K562 (cell line): ENCODE measurements at regions not wholly inside any gene's neighbourhood (a gene's known extent, or its start where the extent isn't known, plus 50 kb on each side); places are given as distances from the start of the nearest gene placed in this dataset.

Experiments
- MEIS2 ChIP-seq: fragments of 450-650 bp; IDR thresholded peaks from 2 replicates; pipeline ENCODE4 v1.6.1; 2014; ENCODE audit warnings: mild to moderate bottlenecking; ENCODE audit not compliant: partially characterized antibody
- YY1 ChIP-seq, 3 experiments: IDR thresholded peaks; 2 replicates each; pipeline ENCODE4 v1.6.1; 2011; ENCODE audit warnings: low read length in 2 of 3, mild to moderate bottlenecking in 2 of 3, moderate library complexity in 2 of 3, borderline replicate concordance in 1 of 3, control low read depth in 1 of 3, low read depth in 1 of 3; ENCODE audit not compliant: insufficient read depth in 3 of 3, insufficient replicate concordance in 2 of 3, control insufficient read depth in 1 of 3, insufficient read length in 1 of 3; ENCODE audit errors: extremely low read depth in 1 of 3
- TF ChIP-seq, protein P1 (sequence below), 3 experiments: IDR thresholded peaks in 2 of 3; conservative IDR thresholded peaks in 1 of 3; 2 replicates each; pipeline ENCODE4 v1.5.1; 2011 to 2012; ENCODE audit warnings: low read length in 3 of 3, mild to moderate bottlenecking in 3 of 3, control low read depth in 2 of 3, improper control_type of control experiment in 1 of 3, inconsistent platforms in 1 of 3, low read depth in 1 of 3, mixed read lengths in 1 of 3, moderate library complexity in 1 of 3; ENCODE audit not compliant: insufficient read depth in 2 of 3

- TF ChIP-seq, protein P1, sequence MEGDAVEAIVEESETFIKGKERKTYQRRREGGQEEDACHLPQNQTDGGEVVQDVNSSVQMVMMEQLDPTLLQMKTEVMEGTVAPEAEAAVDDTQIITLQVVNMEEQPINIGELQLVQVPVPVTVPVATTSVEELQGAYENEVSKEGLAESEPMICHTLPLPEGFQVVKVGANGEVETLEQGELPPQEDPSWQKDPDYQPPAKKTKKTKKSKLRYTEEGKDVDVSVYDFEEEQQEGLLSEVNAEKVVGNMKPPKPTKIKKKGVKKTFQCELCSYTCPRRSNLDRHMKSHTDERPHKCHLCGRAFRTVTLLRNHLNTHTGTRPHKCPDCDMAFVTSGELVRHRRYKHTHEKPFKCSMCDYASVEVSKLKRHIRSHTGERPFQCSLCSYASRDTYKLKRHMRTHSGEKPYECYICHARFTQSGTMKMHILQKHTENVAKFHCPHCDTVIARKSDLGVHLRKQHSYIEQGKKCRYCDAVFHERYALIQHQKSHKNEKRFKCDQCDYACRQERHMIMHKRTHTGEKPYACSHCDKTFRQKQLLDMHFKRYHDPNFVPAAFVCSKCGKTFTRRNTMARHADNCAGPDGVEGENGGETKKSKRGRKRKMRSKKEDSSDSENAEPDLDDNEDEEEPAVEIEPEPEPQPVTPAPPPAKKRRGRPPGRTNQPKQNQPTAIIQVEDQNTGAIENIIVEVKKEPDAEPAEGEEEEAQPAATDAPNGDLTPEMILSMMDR (IDR thresholded peaks at IDR 0.05 in 2 of 3, conservative IDR thresholded peaks at IDR 0.05 in 1 of 3; ENCODE audit: insufficient read depth in 2 of 3, low read depth in 1 of 3, low read length in 3 of 3) = no peak
- TF ChIP-seq YY1 (IDR thresholded peaks at IDR 0.05; ENCODE audit: borderline replicate concordance in 1 of 3, control insufficient read depth in 1 of 3, extremely low read depth in 1 of 3, insufficient read depth in 3 of 3, insufficient read length in 1 of 3, insufficient replicate concordance in 2 of 3, low read depth in 1 of 3, low read length in 2 of 3) (no peak), MEIS2 (no peak)
Measured at GRCh38 chr2:176647325-176648165, 378.3 kb downstream of the MTX2 start.
